ENCODE measurements at regions not wholly inside any gene's neighbourhood (a gene's known extent, or its start where the extent isn't known, plus 50 kb on each side); places are given as distances from the start of the nearest gene placed in this dataset.

GRCh38 chr5:58263296-58263695 is 196.6 kb downstream of the PLK2 start:
- TF ChIP-seq CTCF (IDR thresholded peaks at IDR 0.05; ENCODE audit: insufficient read depth, low read depth, low read length) (no peak), EZH2 (IDR thresholded peaks at IDR 0.05; ENCODE audit: insufficient read depth, low read length) (no peak)
